ENCODE measurements at regions not wholly inside any gene's neighbourhood (a gene's known extent, or its start where the extent isn't known, plus 50 kb on each side); places are given as distances from the start of the nearest gene placed in this dataset.
"Not testable (repeated sequence)": the region's sequence is repeated elsewhere in the genome, so short reads cannot be mapped to it uniquely, and the experiment has no call there.

DNA sequence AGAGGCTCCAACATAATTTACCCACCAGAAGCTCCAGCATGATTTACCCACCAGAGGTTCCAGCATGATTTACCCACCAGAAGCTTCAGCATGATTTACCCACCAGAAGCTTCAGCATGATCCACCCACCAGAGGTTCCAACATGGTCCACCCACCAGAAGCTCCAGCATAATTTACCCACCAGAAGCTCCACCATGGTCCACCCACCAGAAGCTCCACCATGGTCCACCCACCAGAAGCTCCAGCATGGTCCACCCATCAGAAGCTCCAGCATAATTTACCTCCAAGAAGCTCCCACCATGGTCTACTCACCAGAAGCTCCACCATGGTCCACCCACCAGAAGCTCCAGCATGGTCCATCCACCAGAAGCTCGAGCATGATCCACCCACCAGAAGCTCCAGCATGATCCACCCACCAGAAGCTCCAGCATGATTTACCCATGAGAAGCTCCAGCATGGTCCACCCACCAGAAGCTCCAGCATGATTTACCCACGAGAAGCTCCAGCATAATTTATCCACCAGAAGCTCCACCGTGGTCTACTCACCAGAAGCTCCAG, 137.0 kb upstream of the TPTE start:
- TF ChIP-seq, protein P1, sequence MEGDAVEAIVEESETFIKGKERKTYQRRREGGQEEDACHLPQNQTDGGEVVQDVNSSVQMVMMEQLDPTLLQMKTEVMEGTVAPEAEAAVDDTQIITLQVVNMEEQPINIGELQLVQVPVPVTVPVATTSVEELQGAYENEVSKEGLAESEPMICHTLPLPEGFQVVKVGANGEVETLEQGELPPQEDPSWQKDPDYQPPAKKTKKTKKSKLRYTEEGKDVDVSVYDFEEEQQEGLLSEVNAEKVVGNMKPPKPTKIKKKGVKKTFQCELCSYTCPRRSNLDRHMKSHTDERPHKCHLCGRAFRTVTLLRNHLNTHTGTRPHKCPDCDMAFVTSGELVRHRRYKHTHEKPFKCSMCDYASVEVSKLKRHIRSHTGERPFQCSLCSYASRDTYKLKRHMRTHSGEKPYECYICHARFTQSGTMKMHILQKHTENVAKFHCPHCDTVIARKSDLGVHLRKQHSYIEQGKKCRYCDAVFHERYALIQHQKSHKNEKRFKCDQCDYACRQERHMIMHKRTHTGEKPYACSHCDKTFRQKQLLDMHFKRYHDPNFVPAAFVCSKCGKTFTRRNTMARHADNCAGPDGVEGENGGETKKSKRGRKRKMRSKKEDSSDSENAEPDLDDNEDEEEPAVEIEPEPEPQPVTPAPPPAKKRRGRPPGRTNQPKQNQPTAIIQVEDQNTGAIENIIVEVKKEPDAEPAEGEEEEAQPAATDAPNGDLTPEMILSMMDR (IDR thresholded peaks at IDR 0.05): not testable (repeated sequence)
- not testable (repeated sequence) for TF ChIP-seq POLR2AphosphoS5 (IDR thresholded peaks at IDR 0.05; ENCODE audit: low read depth, low read length)
- TF ChIP-seq, protein P2, sequence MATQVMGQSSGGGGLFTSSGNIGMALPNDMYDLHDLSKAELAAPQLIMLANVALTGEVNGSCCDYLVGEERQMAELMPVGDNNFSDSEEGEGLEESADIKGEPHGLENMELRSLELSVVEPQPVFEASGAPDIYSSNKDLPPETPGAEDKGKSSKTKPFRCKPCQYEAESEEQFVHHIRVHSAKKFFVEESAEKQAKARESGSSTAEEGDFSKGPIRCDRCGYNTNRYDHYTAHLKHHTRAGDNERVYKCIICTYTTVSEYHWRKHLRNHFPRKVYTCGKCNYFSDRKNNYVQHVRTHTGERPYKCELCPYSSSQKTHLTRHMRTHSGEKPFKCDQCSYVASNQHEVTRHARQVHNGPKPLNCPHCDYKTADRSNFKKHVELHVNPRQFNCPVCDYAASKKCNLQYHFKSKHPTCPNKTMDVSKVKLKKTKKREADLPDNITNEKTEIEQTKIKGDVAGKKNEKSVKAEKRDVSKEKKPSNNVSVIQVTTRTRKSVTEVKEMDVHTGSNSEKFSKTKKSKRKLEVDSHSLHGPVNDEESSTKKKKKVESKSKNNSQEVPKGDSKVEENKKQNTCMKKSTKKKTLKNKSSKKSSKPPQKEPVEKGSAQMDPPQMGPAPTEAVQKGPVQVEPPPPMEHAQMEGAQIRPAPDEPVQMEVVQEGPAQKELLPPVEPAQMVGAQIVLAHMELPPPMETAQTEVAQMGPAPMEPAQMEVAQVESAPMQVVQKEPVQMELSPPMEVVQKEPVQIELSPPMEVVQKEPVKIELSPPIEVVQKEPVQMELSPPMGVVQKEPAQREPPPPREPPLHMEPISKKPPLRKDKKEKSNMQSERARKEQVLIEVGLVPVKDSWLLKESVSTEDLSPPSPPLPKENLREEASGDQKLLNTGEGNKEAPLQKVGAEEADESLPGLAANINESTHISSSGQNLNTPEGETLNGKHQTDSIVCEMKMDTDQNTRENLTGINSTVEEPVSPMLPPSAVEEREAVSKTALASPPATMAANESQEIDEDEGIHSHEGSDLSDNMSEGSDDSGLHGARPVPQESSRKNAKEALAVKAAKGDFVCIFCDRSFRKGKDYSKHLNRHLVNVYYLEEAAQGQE (IDR thresholded peaks at IDR 0.05; ENCODE audit: insufficient read depth in 1 of 2, low read depth in 2 of 2, low read length in 1 of 2): not testable (repeated sequence)
